C4-2B (cell line): ENCODE measurements at regions not wholly inside any gene's neighbourhood (a gene's known extent, or its start where the extent isn't known, plus 50 kb on each side); places are given as distances from the start of the nearest gene placed in this dataset.

Experiments used
- ZFX ChIP-seq: fragments of 450-650 bp; IDR thresholded peaks from 2 replicates; pipeline ENCODE4 v1.6.1; 2017
- TF ChIP-seq, protein P1 (sequence below): fragments of 450-650 bp; conservative IDR thresholded peaks from 2 replicates; pipeline ENCODE4 v1.5.1; 2017; ENCODE audit warnings: mild to moderate bottlenecking

DNA sequence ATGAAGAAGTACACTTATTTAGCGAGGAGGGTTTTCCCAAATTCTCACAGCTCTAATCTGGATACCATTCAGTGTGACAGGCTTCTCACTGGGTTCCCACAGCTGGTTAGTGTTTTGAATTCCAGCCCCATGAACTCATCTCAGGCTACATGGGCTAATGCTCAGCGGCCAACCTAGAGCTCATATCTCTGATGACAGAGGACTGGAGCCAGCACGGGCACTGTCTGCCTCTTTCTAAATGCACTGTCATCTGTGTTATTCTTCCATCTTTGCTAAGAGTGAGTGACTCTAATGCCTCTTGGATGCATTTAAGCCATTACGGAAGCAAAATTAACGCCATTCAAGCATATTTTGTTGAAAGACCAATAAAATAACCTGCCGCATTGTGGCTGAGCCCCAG is 308.9 kb upstream of the JAG1 start:
- TF ChIP-seq, protein P1, sequence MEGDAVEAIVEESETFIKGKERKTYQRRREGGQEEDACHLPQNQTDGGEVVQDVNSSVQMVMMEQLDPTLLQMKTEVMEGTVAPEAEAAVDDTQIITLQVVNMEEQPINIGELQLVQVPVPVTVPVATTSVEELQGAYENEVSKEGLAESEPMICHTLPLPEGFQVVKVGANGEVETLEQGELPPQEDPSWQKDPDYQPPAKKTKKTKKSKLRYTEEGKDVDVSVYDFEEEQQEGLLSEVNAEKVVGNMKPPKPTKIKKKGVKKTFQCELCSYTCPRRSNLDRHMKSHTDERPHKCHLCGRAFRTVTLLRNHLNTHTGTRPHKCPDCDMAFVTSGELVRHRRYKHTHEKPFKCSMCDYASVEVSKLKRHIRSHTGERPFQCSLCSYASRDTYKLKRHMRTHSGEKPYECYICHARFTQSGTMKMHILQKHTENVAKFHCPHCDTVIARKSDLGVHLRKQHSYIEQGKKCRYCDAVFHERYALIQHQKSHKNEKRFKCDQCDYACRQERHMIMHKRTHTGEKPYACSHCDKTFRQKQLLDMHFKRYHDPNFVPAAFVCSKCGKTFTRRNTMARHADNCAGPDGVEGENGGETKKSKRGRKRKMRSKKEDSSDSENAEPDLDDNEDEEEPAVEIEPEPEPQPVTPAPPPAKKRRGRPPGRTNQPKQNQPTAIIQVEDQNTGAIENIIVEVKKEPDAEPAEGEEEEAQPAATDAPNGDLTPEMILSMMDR = no peak
- TF ChIP-seq ZFX = no peak
